PC-9 (cell line): ENCODE measurements at regions not wholly inside any gene's neighbourhood (a gene's known extent, or its start where the extent isn't known, plus 50 kb on each side); places are given as distances from the start of the nearest gene placed in this dataset.

Experiments used
- EZH2 ChIP-seq: fragments of 200-600 bp; sonication (generic); IDR thresholded peaks from 2 replicates; pipeline ENCODE4 v1.8.0; 2017; ENCODE audit warnings: antibody characterized with exemption, low read depth
- TF ChIP-seq, protein P1 (sequence below): fragments of 200-600 bp; sonication (generic); conservative IDR thresholded peaks from 2 replicates; pipeline ENCODE4 v1.6.1; 2017; ENCODE audit warnings: mixed run types, antibody characterized with exemption, mild to moderate bottlenecking, moderate library complexity

DNA sequence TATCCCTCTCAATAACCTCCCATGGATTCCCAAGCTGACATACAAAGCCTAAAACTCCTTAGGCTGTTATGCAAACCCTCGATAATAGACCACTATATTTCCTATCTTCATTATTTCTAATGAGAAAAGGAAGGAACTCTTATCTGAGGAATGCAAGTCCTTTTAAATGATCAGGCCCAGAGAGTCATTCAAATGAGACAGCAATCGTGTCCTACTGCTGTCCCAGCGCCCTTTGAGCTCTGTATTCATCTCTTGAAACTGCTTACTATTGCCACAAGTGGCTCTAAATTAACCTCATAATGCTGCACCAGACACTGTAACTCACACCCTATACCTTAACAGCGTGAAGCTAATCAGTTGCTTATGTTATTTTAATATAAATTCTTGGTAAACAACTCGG is 182.1 kb upstream of the NAMPT start:
- TF ChIP-seq, protein P1, sequence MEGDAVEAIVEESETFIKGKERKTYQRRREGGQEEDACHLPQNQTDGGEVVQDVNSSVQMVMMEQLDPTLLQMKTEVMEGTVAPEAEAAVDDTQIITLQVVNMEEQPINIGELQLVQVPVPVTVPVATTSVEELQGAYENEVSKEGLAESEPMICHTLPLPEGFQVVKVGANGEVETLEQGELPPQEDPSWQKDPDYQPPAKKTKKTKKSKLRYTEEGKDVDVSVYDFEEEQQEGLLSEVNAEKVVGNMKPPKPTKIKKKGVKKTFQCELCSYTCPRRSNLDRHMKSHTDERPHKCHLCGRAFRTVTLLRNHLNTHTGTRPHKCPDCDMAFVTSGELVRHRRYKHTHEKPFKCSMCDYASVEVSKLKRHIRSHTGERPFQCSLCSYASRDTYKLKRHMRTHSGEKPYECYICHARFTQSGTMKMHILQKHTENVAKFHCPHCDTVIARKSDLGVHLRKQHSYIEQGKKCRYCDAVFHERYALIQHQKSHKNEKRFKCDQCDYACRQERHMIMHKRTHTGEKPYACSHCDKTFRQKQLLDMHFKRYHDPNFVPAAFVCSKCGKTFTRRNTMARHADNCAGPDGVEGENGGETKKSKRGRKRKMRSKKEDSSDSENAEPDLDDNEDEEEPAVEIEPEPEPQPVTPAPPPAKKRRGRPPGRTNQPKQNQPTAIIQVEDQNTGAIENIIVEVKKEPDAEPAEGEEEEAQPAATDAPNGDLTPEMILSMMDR: no peak
- no peak for TF ChIP-seq EZH2
